Testis (tissue), 2 donors: ENCODE measurements at regions not wholly inside any gene's neighbourhood (a gene's known extent, or its start where the extent isn't known, plus 50 kb on each side); places are given as distances from the start of the nearest gene placed in this dataset.

Experiments used
- POLR2A ChIP-seq: fragments of 450-650 bp; IDR thresholded peaks from one replicate; pipeline ENCODE4 v1.6.1; 2017; ENCODE audit warnings: antibody characterized with exemption, mild to moderate bottlenecking, moderate library complexity
- TF ChIP-seq, protein P1 (sequence below), 3 experiments: fragments of 450-650 bp in 2 of 3; fragments of 200-600 bp in 1 of 3; sonication (generic) in 1 of 3; IDR thresholded peaks; one replicate each; pipeline ENCODE4 v1.5.1; 2016 to 2019; ENCODE audit warnings: antibody characterized with exemption in 3 of 3, mild to moderate bottlenecking in 2 of 3, moderate library complexity in 1 of 3

GRCh38 chr6:95725344-95725743, 148.0 kb downstream of the MANEA start:
- no peak for TF ChIP-seq POLR2A
- TF ChIP-seq, protein P1, sequence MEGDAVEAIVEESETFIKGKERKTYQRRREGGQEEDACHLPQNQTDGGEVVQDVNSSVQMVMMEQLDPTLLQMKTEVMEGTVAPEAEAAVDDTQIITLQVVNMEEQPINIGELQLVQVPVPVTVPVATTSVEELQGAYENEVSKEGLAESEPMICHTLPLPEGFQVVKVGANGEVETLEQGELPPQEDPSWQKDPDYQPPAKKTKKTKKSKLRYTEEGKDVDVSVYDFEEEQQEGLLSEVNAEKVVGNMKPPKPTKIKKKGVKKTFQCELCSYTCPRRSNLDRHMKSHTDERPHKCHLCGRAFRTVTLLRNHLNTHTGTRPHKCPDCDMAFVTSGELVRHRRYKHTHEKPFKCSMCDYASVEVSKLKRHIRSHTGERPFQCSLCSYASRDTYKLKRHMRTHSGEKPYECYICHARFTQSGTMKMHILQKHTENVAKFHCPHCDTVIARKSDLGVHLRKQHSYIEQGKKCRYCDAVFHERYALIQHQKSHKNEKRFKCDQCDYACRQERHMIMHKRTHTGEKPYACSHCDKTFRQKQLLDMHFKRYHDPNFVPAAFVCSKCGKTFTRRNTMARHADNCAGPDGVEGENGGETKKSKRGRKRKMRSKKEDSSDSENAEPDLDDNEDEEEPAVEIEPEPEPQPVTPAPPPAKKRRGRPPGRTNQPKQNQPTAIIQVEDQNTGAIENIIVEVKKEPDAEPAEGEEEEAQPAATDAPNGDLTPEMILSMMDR (IDR thresholded peaks at IDR 0.05): no peak
